NCI-H1105 (cell line): ENCODE measurements at regions not wholly inside any gene's neighbourhood (a gene's known extent, or its start where the extent isn't known, plus 50 kb on each side); places are given as distances from the start of the nearest gene placed in this dataset.

Experiments
- DNase-seq: peaks from one replicate; lab custom pipeline; 2025; lab: John Stamatoyannopoulos, UW

GRCh38 chr22:34159491-34159890 lies 239.2 kb upstream of the LARGE1 start:
- no peak for DNase-seq

GRCh38 chr22:34160141-34160783 lies 240.0 kb upstream of the LARGE1 start:
- DNase-seq: no peak

GRCh38 chr22:34161431-34162123 lies 241.3 kb upstream of the LARGE1 start:
- no peak for DNase-seq

GRCh38 chr22:34198976-34199375 lies 278.7 kb upstream of the LARGE1 start:
- no peak for DNase-seq

GRCh38 chr22:34210301-34210700 lies 290.0 kb upstream of the LARGE1 start:
- no peak for DNase-seq

GRCh38 chr22:34214372-34214771 lies 294.1 kb upstream of the LARGE1 start:
- DNase-seq: no peak

GRCh38 chr22:34225278-34225677 lies 305.0 kb upstream of the LARGE1 start:
- DNase-seq: no peak

- no peak for DNase-seq
Measured at GRCh38 chr22:34236527-34236926, 316.3 kb upstream of the LARGE1 start.

GRCh38 chr22:34239421-34239820 lies 319.1 kb upstream of the LARGE1 start:
- DNase-seq: no peak

GRCh38 chr22:34243023-34243422 lies 322.7 kb upstream of the LARGE1 start:
- no peak for DNase-seq

- no peak for DNase-seq
Measured at GRCh38 chr22:34255042-34255441, 334.8 kb upstream of the LARGE1 start.

- no peak for DNase-seq
Measured at GRCh38 chr22:34278121-34278520, 357.8 kb upstream of the LARGE1 start.

- DNase-seq: no peak
Measured at GRCh38 chr22:34281738-34282137, 361.5 kb upstream of the LARGE1 start.

GRCh38 chr22:34283844-34284243 lies 363.6 kb upstream of the LARGE1 start:
- DNase-seq: no peak

GRCh38 chr22:34293324-34293723 lies 373.0 kb upstream of the LARGE1 start:
- DNase-seq: no peak

- DNase-seq: no peak
Measured at GRCh38 chr22:34294476-34294875, 374.2 kb upstream of the LARGE1 start.

GRCh38 chr22:34294986-34295385 lies 374.7 kb upstream of the LARGE1 start:
- DNase-seq: no peak

GRCh38 chr22:34296461-34296860 lies 376.2 kb upstream of the LARGE1 start:
- DNase-seq: no peak

- DNase-seq: peak; percentile 60
Measured at GRCh38 chr22:34297536-34298120, 377.4 kb upstream of the LARGE1 start.

- no peak for DNase-seq
Measured at GRCh38 chr22:34299496-34299895, 379.2 kb upstream of the LARGE1 start.

- no peak for DNase-seq
Measured at GRCh38 chr22:34301569-34301968, 381.3 kb upstream of the LARGE1 start.

GRCh38 chr22:34303656-34304055 lies 383.4 kb upstream of the LARGE1 start:
- no peak for DNase-seq

GRCh38 chr22:34306361-34306760 lies 386.1 kb upstream of the LARGE1 start:
- no peak for DNase-seq

- no peak for DNase-seq
Measured at GRCh38 chr22:34308101-34308500, 387.8 kb upstream of the LARGE1 start.
